IMR-90 (cell line): ENCODE measurements at regions not wholly inside any gene's neighbourhood (a gene's known extent, or its start where the extent isn't known, plus 50 kb on each side); places are given as distances from the start of the nearest gene placed in this dataset.

Experiments
- ATAC-seq: fragments of 200-7000 bp; cut with Tn5 transposase; 2 replicates; pipeline ENCODE4 v1.9.1; 2020; ENCODE audit warnings: low read depth, mild to moderate bottlenecking, moderate library complexity
- BruUV-seq: library from RNA; stranded (reverse); fragments of 400-500 nt; replicated peaks from 2 replicates; lab custom pipeline; 2021; lab: Mats Ljungman, UMichigan
- CTCF ChIA-PET: fragments of 300-600 bp; formaldehyde crosslinking; extraction: SDS; loops from one replicate; lab custom pipeline; 2021; ENCODE audit warnings: antibody characterized with exemption; lab: Yijun Ruan, JAX
- POLR2A ChIA-PET: fragments of 300-600 bp; sonication (Branson Sonifier 250); formaldehyde crosslinking; loops from one replicate; lab custom pipeline; 2022; ENCODE audit warnings: antibody characterized with exemption; ENCODE audit not compliant: unreplicated experiment; lab: Charles Lee
- DNase-seq: peaks from one replicate; pipeline ENCODE4 v3.0.0; 2013
- H2AFZ ChIP-seq: replicated peaks from 2 replicates; pipeline ENCODE3; 2013; ENCODE audit warnings: low read length, mild to moderate bottlenecking; ENCODE audit not compliant: poor library complexity
- H2AK5ac ChIP-seq: 2 replicates; pipeline ENCODE4 v1.6.1; 2013; ENCODE audit warnings: low read depth, low read length, inconsistent platforms
- H2AK9ac ChIP-seq: replicated peaks from 2 replicates; pipeline ENCODE3; 2013; ENCODE audit warnings: mild to moderate bottlenecking, low read depth, low read length, moderate library complexity; ENCODE audit not compliant: poor library complexity
- H2BK120ac ChIP-seq: 2 replicates; pipeline ENCODE4 v1.6.1; 2013; ENCODE audit warnings: low read depth, low read length, inconsistent platforms
- H2BK15ac ChIP-seq: 3 replicates; pipeline ENCODE4 v1.6.1; 2013; ENCODE audit warnings: low read depth, low read length, inconsistent platforms
- H2BK20ac ChIP-seq: 2 replicates; pipeline ENCODE4 v1.6.1; 2013; ENCODE audit warnings: low read depth, mild to moderate bottlenecking, inconsistent platforms, low read length, moderate library complexity
- H2BK5ac ChIP-seq: 2 replicates; pipeline ENCODE4 v1.6.1; 2013; ENCODE audit warnings: mild to moderate bottlenecking, low read depth, low read length, inconsistent platforms; ENCODE audit not compliant: poor library complexity, severe bottlenecking
- H3K14ac ChIP-seq: replicated peaks from 2 replicates; pipeline ENCODE4 v1.6.1; 2013; ENCODE audit warnings: low read depth, low read length, inconsistent platforms
- H3K18ac ChIP-seq: 2 replicates; pipeline ENCODE4 v1.6.1; 2013; ENCODE audit warnings: low read depth, low read length, control low read depth
- H3K23ac ChIP-seq: 2 replicates; pipeline ENCODE4 v1.6.1; 2013; ENCODE audit warnings: low read depth, low read length, inconsistent platforms
- H3K27ac ChIP-seq: 2 replicates; pipeline ENCODE4 v1.5.1; 2013; ENCODE audit warnings: mild to moderate bottlenecking, control low read depth, low read length; ENCODE audit not compliant: insufficient read depth
- H3K27me3 ChIP-seq: 2 replicates; pipeline ENCODE4 v1.6.1; 2013; ENCODE audit warnings: low read length; ENCODE audit not compliant: control insufficient read depth, insufficient read depth
- H3K36me3 ChIP-seq: 2 replicates; pipeline ENCODE4 v1.6.1; 2013; ENCODE audit warnings: low read length, mixed read lengths; ENCODE audit not compliant: control insufficient read depth, insufficient read depth
- H3K4ac ChIP-seq: 2 replicates; pipeline ENCODE4 v1.6.1; 2013; ENCODE audit warnings: low read depth, low read length, inconsistent platforms
- H3K4me1 ChIP-seq: 2 replicates; pipeline ENCODE4 v1.6.1; 2013; ENCODE audit warnings: low read length, mixed read lengths; ENCODE audit not compliant: control insufficient read depth, insufficient read depth
- H3K4me2 ChIP-seq: 2 replicates; pipeline ENCODE4 v1.6.1; 2013; ENCODE audit warnings: low read depth, mild to moderate bottlenecking, control low read depth, low read length, moderate library complexity
- H3K4me3 ChIP-seq: 2 replicates; pipeline ENCODE4 v1.5.1; 2013; ENCODE audit warnings: low read depth, mild to moderate bottlenecking, control low read depth, low read length, moderate library complexity; ENCODE audit not compliant: insufficient read depth
- H3K56ac ChIP-seq: 2 replicates; pipeline ENCODE4 v1.6.1; 2013; ENCODE audit warnings: low read length, inconsistent platforms; ENCODE audit not compliant: insufficient read depth; ENCODE audit errors: extremely low read depth
- H3K79me1 ChIP-seq, 2 experiments: 2 replicates each; pipeline ENCODE4 v1.6.1; 2013; ENCODE audit warnings: low read length in 2 of 2, inconsistent platforms in 1 of 2, low read depth in 1 of 2
- H3K9ac ChIP-seq: 2 replicates; pipeline ENCODE4 v1.6.1; 2013; ENCODE audit warnings: low read depth, low read length, control low read depth
- H3K9me1 ChIP-seq: 2 replicates; pipeline ENCODE4 v1.6.1; 2013; ENCODE audit warnings: low read length, inconsistent platforms; ENCODE audit not compliant: insufficient read depth
- H3K9me3 ChIP-seq: 2 replicates; pipeline ENCODE4 v1.6.1; 2013; ENCODE audit warnings: low read length; ENCODE audit not compliant: control insufficient read depth, insufficient read depth
- H4K20me1 ChIP-seq: 2 replicates; pipeline ENCODE4 v1.6.1; 2013; ENCODE audit warnings: low read length, inconsistent platforms; ENCODE audit not compliant: insufficient read depth
- H4K5ac ChIP-seq: 2 replicates; pipeline ENCODE4 v1.6.1; 2013; ENCODE audit warnings: mild to moderate bottlenecking, low read depth, low read length, control low read depth
- H4K8ac ChIP-seq, 2 experiments: 2 replicates each; pipeline ENCODE4 v1.6.1; 2013; ENCODE audit warnings: low read depth in 2 of 2, low read length in 2 of 2, control low read depth in 1 of 2, inconsistent platforms in 1 of 2
- H4K91ac ChIP-seq: 2 replicates; pipeline ENCODE4 v1.6.1; 2013; ENCODE audit warnings: low read depth, low read length, inconsistent platforms; ENCODE audit not compliant: insufficient read depth
- BHLHE40 ChIP-seq: fragments of 150-350 bp; IDR thresholded peaks from 2 replicates; pipeline ENCODE4 v1.6.1; 2016; ENCODE audit warnings: mild to moderate bottlenecking, low read depth, low read length
- CEBPB ChIP-seq: IDR thresholded peaks from 2 replicates; pipeline ENCODE4 v1.6.1; 2012; ENCODE audit warnings: low read depth, low read length, improper control_type of control experiment
- CHD1 ChIP-seq: IDR thresholded peaks from 2 replicates; pipeline ENCODE4 v1.6.1; 2012; ENCODE audit warnings: low read depth, low read length, improper control_type of control experiment
- CTCF ChIP-seq: conservative IDR thresholded peaks from 2 replicates; pipeline ENCODE4 v1.5.1; 2012; ENCODE audit warnings: mild to moderate bottlenecking, low read depth, low read length, improper control_type of control experiment
- FOS ChIP-seq: fragments of 150-350 bp; IDR thresholded peaks from 2 replicates; pipeline ENCODE4 v1.6.1; 2016; ENCODE audit warnings: low read depth, low read length
- MAFK ChIP-seq: IDR thresholded peaks from 2 replicates; pipeline ENCODE4 v1.6.1; 2012; ENCODE audit warnings: low read depth, low read length, improper control_type of control experiment
- RAD21 ChIP-seq: IDR thresholded peaks from 2 replicates; pipeline ENCODE4 v1.6.1; 2012; ENCODE audit warnings: low read length, improper control_type of control experiment
- RCOR1 ChIP-seq: IDR thresholded peaks from 2 replicates; pipeline ENCODE4 v1.6.1; 2012; ENCODE audit warnings: mild to moderate bottlenecking, low read length, improper control_type of control experiment; ENCODE audit not compliant: insufficient replicate concordance
- RFX5 ChIP-seq: IDR thresholded peaks from 2 replicates; pipeline ENCODE4 v1.8.0; 2012; ENCODE audit warnings: low read depth, mild to moderate bottlenecking, low read length, moderate library complexity
- SMC3 ChIP-seq: fragments of 150-350 bp; IDR thresholded peaks from 2 replicates; pipeline ENCODE4 v1.6.1; 2016; ENCODE audit warnings: low read depth, mild to moderate bottlenecking, antibody characterized with exemption, low read length, moderate library complexity
- USF2 ChIP-seq: fragments of 150-350 bp; IDR thresholded peaks from 2 replicates; pipeline ENCODE4 v1.6.1; 2017; ENCODE audit warnings: mild to moderate bottlenecking, antibody characterized with exemption, low read length, low read depth
- WGBS, 2 experiments: methylation state at CpG; one replicate each; pipeline versions ENCODE4 v1.1.5 to v1.1.7; 2013; ENCODE audit warnings: missing lambda C conversion rate in 2 of 2; ENCODE audit not compliant: insufficient read length in 1 of 2; ENCODE audit errors: extremely low coverage in 2 of 2; 5-methylcytosine and 5-hydroxymethylcytosine counted together
- dilution Hi-C: fragments of 300-500 bp; cut with HindIII; formaldehyde crosslinking; loops from one replicate; pipeline ENCODE4 v1.14.3; 2018; ENCODE audit warnings: low sequenced_read_pairs; ENCODE audit not compliant: unreplicated experiment
- in situ Hi-C: fragments of 300-500 bp; cut with MboI; formaldehyde crosslinking; loops from 3 replicates; pipeline ENCODE4 v1.14.3; 2019; ENCODE audit warnings: low sequenced_read_pairs, inconsistent platforms, mixed read lengths
- intact Hi-C: fragments of 100-400 bp; cut with micrococcal nuclease; formaldehyde crosslinking; loops from 2 replicates; pipeline ENCODE4 v1.10.0; 2022
- TF ChIP-seq, protein P1 (sequence below): fragments of 150-350 bp; IDR thresholded peaks from 2 replicates; pipeline ENCODE4 v1.6.1; 2016; ENCODE audit warnings: low read depth, mild to moderate bottlenecking, low read length, moderate library complexity, borderline replicate concordance

- H3K4me3 ChIP-seq = no peak overlapping the region
- 69% methylated on average over 6 of the region's 12 CpGs; no CpG with 5 or more reads in 1 of the 2 experiments for WGBS, 2 experiments
- H3K79me1 ChIP-seq = no peaks in the 10 kb centered on the region
- no peak overlapping the region for H2BK120ac ChIP-seq
- H3K18ac ChIP-seq = no peak overlapping the region
- no peak overlapping the region for H3K4me2 ChIP-seq
- no peak overlapping the region for H2BK15ac ChIP-seq
- in situ Hi-C loops = no loop called here
- no peaks in the 10 kb centered on the region for H4K20me1 ChIP-seq
- POLR2A ChIA-PET = no interaction called here
- H3K4me1 ChIP-seq = no peaks in the 10 kb centered on the region
- H4K8ac ChIP-seq = no peak overlapping the region
- no peak overlapping the region for H4K5ac ChIP-seq
- H4K91ac ChIP-seq = no peak overlapping the region
- no peak overlapping the region for H3K9ac ChIP-seq
- H2AK5ac ChIP-seq = no peak overlapping the region
- CTCF ChIA-PET = no interaction called here
- H3K14ac ChIP-seq = no peak overlapping the region
- no peak overlapping the region for H2AFZ ChIP-seq
- H3K56ac ChIP-seq = no peak overlapping the region
- H2BK20ac ChIP-seq = no peak overlapping the region
- H3K36me3 ChIP-seq = no peaks in the 10 kb centered on the region
- no peaks in the 10 kb centered on the region for H3K9me1 ChIP-seq
- no peak for TF ChIP-seq BHLHE40
- TF ChIP-seq CEBPB = no peak
- no peak for TF ChIP-seq SMC3
- no peak for TF ChIP-seq CHD1
- TF ChIP-seq FOS = no peak
- no peak for TF ChIP-seq RCOR1
- TF ChIP-seq RAD21 = no peak
- no peak for TF ChIP-seq CTCF
- TF ChIP-seq USF2 = no peak
- TF ChIP-seq MAFK = no peak
- TF ChIP-seq, protein P1, sequence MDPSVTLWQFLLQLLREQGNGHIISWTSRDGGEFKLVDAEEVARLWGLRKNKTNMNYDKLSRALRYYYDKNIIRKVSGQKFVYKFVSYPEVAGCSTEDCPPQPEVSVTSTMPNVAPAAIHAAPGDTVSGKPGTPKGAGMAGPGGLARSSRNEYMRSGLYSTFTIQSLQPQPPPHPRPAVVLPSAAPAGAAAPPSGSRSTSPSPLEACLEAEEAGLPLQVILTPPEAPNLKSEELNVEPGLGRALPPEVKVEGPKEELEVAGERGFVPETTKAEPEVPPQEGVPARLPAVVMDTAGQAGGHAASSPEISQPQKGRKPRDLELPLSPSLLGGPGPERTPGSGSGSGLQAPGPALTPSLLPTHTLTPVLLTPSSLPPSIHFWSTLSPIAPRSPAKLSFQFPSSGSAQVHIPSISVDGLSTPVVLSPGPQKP = no peak
- TF ChIP-seq RFX5 = no peak
- H3K23ac ChIP-seq = no peak overlapping the region
- no peak overlapping the region for H3K4ac ChIP-seq
- BruUV-seq = no TSS peak
- no peak overlapping the region for H2BK5ac ChIP-seq
- H3K27ac ChIP-seq = no peak overlapping the region
- H3K27me3 ChIP-seq = no peaks in the 10 kb centered on the region
- dilution Hi-C loops = no loop called here
- ATAC-seq (no peak), DNase-seq (no peak)
- H2AK9ac ChIP-seq = no peak overlapping the region
- intact Hi-C loops = no loop called here
- H3K9me3 ChIP-seq = peaks cover 51% of the 10 kb centered on the region
Observed at GRCh38 chr18:78681934-78682333, 297.7 kb upstream of the SALL3 start.
